ENCODE measurements at regions not wholly inside any gene's neighbourhood (a gene's known extent, or its start where the extent isn't known, plus 50 kb on each side); places are given as distances from the start of the nearest gene placed in this dataset.
"Not testable (repeated sequence)": the region's sequence is repeated elsewhere in the genome, so short reads cannot be mapped to it uniquely, and the experiment has no call there.

DNA sequence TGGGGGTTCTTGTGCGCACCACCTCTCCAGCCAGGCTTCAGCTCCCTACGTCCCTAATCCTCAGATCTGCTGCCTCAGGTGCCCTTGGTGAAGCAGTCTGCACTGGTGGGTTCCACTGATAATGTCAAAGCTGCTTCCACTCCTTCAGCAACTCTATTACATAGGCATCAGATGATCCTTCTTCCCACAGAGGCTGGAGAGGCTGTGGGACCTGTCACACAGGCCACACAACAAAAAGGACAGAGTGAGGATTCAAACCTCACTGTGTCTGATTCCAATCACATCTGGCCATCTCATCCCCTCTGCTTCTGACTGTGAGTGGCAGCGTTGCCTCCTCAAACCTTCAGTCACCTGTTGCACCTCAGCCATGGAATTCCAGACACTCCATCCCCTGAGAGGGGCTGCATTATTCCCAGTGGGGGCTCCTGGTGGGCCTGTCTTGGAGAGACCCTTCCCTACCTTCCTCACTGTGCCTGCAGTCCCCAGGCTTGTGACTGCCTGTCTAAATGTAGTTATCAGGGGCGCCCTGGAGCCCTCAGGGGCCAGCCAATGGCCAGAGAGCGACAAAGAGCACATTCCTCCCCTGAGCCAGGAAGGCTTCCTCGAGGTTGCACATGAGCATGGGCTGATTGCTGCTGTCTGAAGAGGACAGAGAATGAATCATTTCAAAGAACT is 211.4 kb upstream of the ECI2 start:
- no peak for DNase-seq

DNA sequence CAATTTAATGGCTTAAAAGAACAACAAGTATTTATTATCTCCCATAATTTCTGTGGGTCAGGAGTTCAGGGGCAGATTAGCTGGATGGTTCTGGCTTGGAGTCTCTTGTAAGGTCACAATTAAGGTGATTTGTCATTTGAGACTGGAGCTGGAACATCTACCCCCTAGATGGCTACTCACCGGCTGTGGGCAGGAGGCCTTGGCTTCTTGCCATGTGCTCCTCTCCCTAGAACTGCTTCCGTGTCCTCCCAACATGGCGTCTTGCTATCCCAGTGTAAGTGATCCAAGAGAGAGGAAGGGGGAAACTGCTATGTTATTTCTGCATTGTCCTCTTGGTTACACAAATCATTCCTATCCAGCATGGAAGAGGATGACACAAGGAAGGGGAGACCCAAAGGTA is 210.2 kb upstream of the ECI2 start:
- no peak for DNase-seq

DNA sequence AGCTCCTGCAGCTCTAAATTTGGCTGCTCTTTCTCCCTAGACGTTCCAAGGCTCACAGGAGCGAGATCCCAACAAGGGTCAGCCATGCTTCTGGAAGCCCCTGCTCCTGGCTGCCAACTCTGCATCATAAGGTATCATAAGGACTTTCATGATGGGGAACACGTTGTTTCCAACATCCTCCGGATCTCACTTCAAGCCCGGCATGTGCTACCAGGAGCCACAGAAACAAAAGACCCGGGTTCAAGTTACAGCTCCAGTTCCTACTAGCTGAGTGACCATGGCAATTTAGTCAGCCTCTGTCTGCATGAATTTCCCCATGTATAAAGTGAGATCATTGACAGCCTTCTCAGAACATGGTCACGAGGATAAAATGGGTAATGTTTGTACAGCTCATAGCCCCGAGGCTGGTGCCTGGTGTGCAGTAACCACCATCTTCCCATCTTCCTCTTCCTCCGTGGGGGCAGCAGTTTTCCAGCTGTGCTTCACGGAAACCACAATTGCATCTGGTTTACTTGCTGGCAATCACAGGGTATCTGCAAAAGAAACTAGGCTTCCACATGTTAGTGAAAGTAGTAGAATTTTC is 209.0 kb upstream of the ECI2 start:
- no peak for DNase-seq

DNA sequence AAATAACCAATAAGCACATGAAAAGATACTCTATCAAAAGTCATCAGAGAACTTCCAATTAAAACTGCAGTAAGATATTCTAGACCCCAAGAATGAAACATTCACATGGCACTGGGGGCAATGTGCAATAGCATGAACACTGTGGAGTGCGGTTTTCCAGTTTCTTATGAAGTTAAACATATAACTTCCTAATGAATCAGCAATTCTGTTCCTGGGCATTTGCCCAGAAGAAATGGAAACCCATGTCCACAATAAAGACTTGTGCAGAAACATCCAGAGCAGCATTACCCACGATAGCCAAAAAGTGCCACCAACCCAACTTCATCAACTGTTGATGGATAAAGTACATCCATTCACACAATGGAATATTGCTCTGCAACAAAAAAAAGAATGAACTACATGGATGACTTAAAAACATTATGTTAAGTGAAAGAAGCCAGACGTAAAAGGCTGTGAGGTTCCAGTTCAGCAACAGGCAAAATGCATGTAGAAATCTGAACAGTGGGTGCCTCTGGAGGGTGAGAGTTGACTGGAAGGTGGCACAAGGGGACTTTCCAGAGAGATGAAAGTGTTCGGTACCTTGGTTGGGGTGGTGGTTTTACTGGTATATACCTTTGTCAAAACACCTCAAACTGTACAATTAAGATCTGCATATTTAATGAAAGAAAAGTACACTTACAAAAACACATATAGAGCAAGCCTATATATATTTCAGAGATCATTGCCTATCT is 207.2 kb upstream of the ECI2 start:
- no peak for DNase-seq

DNA sequence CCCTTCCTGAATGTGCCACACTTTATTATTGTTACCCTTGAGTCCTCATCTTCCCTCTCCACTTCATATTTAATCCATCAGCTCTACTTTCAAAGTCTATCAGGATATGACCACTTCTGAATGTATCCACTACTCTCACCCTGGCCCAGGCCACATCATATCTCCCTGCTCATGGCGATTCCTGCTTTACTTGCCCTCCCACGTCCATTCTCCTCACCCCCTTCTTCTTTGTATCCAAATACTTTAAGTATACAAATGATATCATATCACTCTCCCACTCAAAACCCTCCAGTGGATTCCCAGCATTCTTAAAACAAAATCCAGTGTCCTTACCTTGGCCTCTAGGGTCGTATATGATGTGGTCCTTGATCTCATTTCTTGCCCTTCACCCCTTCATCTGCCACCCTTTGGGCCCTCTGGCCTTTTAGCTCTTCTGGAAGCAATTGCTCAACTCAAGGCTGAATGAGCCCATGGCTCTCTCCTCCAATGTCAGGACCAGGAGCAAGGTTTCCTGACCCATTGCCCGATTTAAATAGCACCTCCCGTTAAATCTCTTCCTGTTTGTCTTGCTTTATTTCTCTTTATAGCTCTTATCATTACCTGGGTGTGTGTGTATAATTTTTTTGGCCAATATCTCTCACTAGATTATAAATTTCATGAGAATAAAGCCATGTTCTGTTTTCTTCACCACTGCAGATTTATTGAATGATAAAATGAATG is 205.9 kb upstream of the ECI2 start:
- DNase-seq: no peak

DNA sequence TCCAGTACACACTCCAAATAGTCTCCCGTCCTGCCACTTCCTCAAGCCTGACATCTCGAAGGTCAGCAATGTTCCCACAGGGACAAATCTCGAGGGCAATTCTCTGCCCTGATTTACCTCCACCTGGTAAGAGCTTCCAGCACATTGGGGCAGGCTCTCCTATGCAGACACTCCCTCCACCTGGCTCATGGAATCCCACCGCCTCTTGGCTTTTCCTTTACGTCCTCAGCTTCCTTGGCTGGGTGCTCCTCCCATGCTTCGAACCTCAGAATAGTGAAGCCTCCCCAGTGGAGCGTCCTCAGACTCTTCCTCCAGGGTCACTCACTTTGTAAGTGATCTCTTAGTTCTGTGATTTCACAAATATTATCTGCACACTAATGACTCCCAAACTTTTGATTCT is 205.2 kb upstream of the ECI2 start:
- no peak for DNase-seq

DNA sequence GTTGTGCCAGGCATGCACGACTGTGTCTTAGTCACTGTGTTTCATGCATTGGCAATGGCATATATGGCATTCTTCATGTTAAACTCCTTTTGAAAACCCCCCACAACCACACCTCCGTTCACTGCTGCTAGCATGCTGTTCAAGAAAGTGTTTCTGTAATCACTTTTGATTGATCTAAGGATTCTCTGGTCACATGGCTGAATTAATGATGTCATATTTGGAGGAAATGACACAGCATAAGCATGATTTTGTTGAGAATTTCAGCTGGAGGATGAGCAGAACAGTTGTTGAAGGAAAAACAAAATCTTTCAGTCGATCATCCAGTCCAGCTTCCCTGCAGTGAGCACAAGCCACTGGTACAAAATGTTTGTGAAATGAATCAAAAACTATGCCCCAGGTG is 203.5 kb upstream of the ECI2 start:
- DNase-seq: no peak

DNA sequence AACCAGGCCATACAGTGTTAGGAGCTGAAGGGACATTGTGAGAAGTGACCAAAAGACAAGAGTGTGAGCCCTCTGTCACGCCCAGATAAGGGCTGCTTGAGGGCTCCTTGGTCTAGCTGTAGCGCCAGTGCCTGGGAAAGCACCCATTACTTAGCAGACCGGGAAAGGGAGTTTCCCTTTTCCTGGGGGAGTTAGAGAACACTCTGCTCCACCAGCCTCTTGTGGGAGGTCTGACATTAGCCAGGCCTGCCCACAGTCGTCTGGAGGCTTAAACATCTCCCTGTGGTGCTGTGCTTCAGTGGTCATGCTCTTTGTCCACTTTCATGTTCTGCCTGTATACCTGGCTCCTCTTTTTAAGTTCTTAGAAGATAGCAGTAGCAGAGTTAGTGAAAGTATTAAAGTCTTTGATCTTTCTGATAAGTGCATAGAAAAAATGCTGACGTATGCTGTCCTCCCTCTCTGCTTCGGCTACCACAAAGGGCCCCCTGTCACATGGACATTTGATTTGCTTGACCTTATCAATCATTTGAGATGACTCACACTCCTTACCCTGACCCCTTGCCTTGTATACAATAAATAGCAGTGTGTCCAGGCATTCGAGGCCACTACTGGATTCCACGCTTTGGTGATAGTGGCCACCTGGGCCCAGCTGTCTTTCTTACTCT is 201.5 kb upstream of the ECI2 start:
- no peak for DNase-seq

DNA sequence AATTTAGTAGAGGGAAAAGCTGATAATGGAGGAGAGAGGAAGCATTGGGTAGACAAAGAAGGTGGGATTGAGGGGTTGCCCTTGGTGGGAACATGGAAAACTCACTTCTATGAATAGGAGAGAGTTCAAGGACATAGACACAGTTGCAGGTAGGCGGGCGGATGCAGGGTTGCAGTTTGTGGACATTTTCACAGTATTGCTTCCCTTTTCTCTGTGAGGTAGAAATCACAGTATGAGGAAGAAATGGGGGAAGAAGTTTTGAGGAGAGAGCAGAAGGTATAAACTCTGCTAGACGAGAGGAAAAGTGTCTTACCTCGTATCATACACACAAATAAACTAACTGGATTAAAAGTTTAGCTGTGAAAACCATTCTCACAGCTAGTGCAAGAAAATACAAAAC is 200.7 kb upstream of the ECI2 start:
- no peak for DNase-seq

DNA sequence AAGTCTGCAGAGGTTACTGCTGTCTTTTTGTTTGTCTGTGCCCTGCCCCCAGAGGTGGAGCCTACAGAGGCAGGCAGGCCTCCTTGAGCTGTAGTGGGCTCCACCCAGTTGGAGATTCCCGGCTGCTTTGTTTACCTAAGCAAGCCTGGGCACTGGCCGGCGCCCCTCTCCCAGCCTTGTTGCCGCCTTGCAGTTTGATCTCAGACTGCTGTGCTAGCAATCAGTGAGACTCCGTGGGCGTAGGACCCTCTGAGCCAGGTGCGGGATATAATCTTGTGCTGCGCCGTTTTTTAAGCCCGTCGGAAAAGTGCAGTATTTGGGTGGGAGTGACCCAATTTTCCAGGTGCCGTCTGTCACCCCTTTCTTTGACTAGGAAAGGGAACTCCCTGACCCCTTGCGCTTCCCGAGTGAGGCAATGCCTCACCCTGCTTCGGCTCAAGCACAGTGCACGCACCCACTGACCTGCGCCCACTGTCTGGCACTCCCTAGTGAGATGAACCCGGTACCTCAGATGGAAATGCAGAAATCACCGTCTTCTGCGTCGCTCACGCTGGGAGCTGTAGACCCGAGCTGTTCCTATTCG is 198.9 kb upstream of the ECI2 start:
- DNase-seq: not testable (repeated sequence)

DNA sequence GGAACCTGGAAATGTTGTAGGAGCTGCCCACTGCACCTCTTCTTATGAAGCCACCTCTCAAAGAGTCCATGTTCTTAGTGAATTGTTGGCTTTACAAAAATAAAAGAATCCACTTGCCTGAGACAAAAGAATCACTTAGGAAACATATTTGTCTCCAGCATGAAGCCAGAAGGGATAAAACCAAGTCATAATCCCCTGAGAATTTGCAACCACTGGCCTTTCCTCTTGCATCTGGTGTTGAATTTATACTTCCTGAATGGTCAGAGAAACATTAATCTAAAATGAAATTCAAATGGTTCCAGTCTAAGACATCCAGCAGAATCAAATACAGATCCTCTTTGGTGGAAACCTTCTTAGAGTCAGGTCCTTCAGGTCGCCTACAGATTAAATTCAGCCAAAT is 192.5 kb upstream of the ECI2 start:
- no peak for DNase-seq

DNA sequence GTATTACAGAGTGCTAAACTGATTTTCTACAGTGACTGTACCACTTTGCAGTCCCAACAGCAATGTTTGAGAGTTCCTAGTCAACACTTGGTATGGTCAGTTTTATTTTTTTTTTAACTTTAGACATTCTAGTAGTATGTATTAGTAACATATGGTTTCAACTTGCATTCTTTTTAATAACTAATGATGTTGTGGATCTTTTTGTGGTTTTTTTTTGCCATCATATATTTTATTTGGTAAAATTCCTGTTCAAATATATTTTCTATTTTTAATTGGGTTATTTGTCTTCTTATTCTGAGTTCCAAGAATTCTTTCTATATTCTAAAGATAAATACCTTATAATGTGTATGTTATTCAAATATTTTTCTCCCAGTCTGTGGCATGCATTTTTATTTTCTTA is 189.4 kb upstream of the ECI2 start:
- no peak for DNase-seq

DNA sequence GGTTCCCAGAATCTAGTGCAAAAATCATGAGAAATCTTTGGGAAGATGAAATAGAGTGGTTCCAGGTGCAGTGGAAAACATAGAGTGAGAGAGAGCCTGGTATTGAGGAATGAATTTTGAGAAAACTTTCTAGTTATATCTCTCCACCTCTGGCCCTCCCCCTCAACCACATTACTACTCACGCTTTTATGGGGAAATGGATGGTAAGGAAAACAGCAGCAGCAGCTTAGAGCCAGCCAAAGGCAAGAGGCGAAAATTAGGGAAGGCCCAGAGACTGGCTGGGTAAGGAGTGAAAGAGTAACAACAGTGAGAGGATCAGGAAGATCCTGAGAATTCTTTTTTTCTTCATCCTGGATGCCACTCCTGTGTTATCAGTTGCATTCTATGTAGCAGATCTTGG is 187.9 kb upstream of the ECI2 start:
- DNase-seq: no peak

DNA sequence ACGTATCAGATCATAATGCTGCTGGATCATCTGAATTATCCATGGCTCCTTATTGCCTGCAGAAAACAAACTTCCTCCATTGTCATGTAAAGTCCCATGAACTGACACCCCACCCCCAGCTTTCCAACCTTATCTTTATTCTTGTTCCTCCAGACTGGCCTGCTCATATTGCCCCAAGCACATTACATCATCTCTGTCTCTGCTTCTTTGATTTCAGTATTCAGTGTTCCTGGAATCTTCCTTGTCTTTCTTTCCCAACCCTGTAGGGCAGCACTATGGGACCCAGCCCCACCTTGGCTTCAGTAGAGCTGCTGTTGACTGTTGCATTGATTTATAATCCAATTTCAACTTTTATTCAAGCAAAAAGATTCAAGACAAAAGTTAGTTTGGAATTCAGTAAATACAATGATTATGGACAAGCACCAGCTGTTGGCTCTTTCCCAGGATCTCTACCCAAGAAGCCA is 187.5 kb upstream of the ECI2 start:
- DNase-seq: no peak

DNA sequence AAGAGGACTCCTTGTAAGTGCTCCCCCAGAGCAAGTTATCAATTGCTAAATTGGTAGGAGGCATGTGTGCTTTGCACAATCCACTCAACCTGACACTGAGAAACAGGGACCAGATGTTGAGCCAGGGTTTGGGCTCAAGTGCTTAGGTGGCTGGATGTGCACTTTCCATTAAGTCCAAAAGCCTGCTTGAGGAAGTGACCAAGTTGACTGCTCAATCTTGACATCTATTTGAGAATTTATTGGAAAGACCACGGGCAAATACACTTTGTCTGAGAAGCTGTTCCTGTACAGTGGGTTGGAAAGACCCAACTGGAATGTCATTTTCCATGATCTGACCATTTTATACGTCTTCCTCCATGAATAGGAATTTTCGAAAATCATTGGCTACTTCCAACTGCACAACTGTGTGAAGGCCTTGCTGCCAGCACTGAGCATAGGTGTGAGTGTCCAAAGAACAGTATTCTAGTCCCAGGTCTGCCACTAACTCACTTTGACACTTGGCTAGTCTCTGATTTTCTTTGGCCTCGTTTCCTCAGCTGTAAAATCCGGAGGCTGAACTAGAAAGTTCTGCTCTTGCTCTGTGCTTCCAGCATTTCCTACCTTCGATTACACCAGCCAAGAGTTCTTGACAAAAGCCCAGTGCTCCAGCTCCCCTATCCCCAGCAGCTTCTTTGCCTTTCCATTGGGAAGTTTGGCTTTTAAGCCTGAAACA is 186.9 kb upstream of the ECI2 start:
- no peak for DNase-seq

DNA sequence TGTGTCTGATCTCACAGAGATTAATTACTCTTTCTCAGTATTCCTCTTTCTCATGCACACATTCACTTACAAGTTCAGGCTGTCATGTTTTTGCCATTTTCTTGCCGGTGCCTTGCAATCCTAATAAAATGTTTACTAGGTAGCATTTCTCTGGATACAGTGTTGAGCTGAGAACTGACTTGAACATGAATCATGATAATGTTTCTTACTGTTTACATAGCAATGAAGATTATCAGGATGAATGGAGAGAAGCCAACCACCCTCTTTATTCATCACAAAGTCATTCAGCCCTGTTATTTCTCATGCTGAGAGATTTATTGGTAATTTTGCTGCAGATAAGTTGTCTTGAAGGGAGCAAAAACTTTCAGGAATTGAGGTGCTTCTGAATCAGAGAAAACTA is 185.5 kb upstream of the ECI2 start:
- no peak for DNase-seq

DNA sequence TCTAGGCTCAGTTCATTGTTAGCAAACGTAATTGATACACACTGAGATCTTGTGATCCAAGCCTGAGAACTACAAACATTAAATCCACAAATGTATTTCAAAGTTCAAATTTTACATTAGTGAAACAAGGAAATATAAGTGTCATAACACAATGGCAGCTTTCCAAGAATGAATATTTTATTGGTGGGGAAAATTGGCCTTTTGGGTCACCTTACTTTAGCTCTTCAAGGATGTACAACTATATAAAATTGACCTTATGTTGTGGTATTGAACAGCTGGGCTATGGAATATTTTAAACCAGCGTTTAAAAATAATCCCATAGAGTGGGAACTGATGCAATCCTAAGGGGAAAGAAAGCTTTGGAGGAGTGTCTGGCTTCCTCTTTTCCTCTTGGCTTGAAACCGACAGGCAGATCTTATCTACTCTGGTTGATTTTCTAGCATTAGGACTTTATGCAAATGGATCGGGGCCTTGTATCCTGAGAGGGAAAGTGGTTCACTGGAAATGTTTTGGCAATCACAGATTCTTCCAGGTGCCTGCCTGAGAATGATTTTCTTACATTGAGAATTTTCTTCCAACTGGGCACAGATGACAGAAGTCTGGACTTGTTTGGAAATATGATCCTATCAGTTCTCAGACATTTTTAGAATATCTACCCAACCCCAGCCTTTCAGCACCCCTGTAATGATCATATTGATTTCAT is 184.8 kb upstream of the ECI2 start:
- no peak for DNase-seq

DNA sequence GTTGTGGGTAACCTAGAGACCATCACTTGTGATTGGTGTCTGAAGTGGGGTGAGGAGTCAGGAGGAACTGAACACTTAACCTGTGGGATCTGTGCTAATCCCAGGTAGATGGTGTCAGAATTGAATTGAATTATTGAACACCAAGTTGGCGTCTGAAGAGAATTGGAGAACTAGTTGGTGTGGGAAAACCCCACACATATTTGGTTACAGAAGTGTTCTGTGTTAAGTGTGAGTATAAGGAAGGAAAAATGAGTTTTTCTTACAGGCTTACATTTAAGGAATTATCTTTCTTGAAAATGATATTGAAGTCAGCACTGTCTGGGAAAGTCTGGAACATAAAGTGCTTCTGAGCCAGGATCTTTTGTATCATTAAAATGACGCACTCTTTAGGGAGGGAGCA is 182.9 kb upstream of the ECI2 start:
- DNase-seq: no peak

DNA sequence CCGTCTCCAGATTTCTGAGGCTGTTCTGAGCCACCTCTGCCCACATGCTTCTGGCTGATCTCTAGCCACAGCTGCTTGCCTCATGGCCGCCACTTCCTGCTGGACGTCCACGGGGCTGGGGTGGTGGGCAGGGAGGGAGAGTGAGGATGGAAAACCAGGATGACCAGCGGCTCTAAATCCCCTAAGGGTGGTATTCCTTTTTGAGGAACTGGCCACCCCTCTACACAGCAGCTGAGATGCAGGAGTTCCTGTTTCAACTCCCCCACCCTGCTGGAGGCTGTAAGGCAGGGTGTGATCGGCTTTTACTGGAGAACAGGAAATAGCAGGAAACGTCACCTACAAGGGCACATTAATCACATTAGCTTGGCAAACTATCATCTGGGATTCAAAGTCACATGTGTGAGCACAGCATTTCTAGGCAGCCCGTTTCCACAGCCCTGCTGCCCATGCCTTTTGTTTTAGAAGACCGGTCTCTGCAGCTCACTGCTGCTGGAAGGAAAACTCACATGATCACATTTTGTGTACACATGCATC is 181.6 kb upstream of the ECI2 start:
- no peak for DNase-seq

DNA sequence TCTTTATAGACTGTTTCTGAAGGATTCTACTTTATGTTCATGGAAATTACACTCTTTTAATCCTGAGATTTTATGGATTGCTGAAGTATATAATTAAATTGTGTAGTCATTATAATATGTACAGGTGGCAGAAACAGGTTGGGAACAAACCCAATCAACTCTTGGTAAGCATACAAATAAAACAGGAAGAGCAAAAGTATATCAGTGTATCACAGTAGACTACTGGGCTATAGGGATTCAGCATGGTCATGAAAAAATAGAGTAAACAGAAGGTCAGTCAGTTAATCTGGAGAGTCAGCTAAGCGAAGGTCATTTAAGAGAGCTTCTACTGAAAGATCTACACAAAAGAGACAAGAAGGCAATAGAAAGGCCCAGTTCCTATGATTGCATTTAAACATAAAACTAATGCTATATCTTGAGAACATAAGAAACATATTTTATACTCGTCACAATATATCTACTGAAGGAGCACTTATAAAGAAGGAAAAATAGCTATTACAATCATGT is 178.9 kb upstream of the ECI2 start:
- DNase-seq: no peak

Measured in NCI-H1694 treated with DMSO at 0.1 percent for 48 hours (cell line).